ENCODE measurements at regions not wholly inside any gene's neighbourhood (a gene's known extent, or its start where the extent isn't known, plus 50 kb on each side); places are given as distances from the start of the nearest gene placed in this dataset.
A peak's percentile ranks its signal among the peaks of the same experiment; 100 is the strongest.

GRCh38 chr12:131521326-131521725, 189.6 kb upstream of the SFSWAP start:
- H3K4me3 Mint-ChIP-seq (ENCODE audit: unreplicated experiment), result no peak overlapping the region
- no peaks in the 10 kb centered on the region for H3K27me3 Mint-ChIP-seq (ENCODE audit: unreplicated experiment)
- no peak for TF ChIP-seq CTCF (IDR thresholded peaks at IDR 0.05)
- no peak for DNase-seq (ENCODE audit: extremely low spot score, unreplicated experiment)
- H3K27ac Mint-ChIP-seq (ENCODE audit: unreplicated experiment), result no peak overlapping the region
- no peaks in the 10 kb centered on the region for H3K4me1 Mint-ChIP-seq (ENCODE audit: unreplicated experiment)
- H3K9me3 Mint-ChIP-seq (ENCODE audit: unreplicated experiment), result peaks cover 3% of the 10 kb centered on the region
- no peaks in the 10 kb centered on the region for H3K36me3 Mint-ChIP-seq (ENCODE audit: unreplicated experiment)

GRCh38 chr12:131525795-131526508, 184.9 kb upstream of the SFSWAP start:
- Mint-ChIP-seq H3K36me3 (ENCODE audit: unreplicated experiment) (no peaks in the 10 kb centered on the region), H3K27ac (ENCODE audit: unreplicated experiment) (no peak overlapping the region), H3K27me3 (ENCODE audit: unreplicated experiment) (no peaks in the 10 kb centered on the region), H3K4me1 (ENCODE audit: unreplicated experiment) (no peaks in the 10 kb centered on the region), H3K9me3 (ENCODE audit: unreplicated experiment) (peaks cover 3% of the 10 kb centered on the region), H3K4me3 (ENCODE audit: unreplicated experiment) (no peak overlapping the region)
- no peak for TF ChIP-seq CTCF (IDR thresholded peaks at IDR 0.05)
- DNase-seq (ENCODE audit: extremely low spot score, unreplicated experiment), result peak; percentile 80

- H3K36me3 Mint-ChIP-seq (ENCODE audit: unreplicated experiment), result no peaks in the 10 kb centered on the region
- no peaks in the 10 kb centered on the region for H3K4me1 Mint-ChIP-seq (ENCODE audit: unreplicated experiment)
- no peaks in the 10 kb centered on the region for H3K27me3 Mint-ChIP-seq (ENCODE audit: unreplicated experiment)
- H3K27ac Mint-ChIP-seq (ENCODE audit: unreplicated experiment), result no peak overlapping the region
- DNase-seq (ENCODE audit: extremely low spot score, unreplicated experiment), result no peak
- H3K9me3 Mint-ChIP-seq (ENCODE audit: unreplicated experiment), result peaks cover 3% of the 10 kb centered on the region
- TF ChIP-seq CTCF (IDR thresholded peaks at IDR 0.05), result no peak
- no peak overlapping the region for H3K4me3 Mint-ChIP-seq (ENCODE audit: unreplicated experiment)
Measured at GRCh38 chr12:131527092-131527491, 183.8 kb upstream of the SFSWAP start.

GRCh38 chr12:131527736-131528135, 183.2 kb upstream of the SFSWAP start:
- Mint-ChIP-seq H3K9me3 (ENCODE audit: unreplicated experiment) (peaks cover 3% of the 10 kb centered on the region), H3K4me1 (ENCODE audit: unreplicated experiment) (no peaks in the 10 kb centered on the region)
- no peak for TF ChIP-seq CTCF (IDR thresholded peaks at IDR 0.05)

GRCh38 chr12:131528144-131528543, 182.7 kb upstream of the SFSWAP start:
- H3K36me3 Mint-ChIP-seq (ENCODE audit: unreplicated experiment), result no peaks in the 10 kb centered on the region
- no peaks in the 10 kb centered on the region for H3K27me3 Mint-ChIP-seq (ENCODE audit: unreplicated experiment)
- TF ChIP-seq CTCF (IDR thresholded peaks at IDR 0.05), result no peak
- H3K9me3 Mint-ChIP-seq (ENCODE audit: unreplicated experiment), result peaks cover 3% of the 10 kb centered on the region
- H3K4me1 Mint-ChIP-seq (ENCODE audit: unreplicated experiment), result no peaks in the 10 kb centered on the region
- DNase-seq (ENCODE audit: extremely low spot score, unreplicated experiment), result no peak
- no peak overlapping the region for H3K4me3 Mint-ChIP-seq (ENCODE audit: unreplicated experiment)
- H3K27ac Mint-ChIP-seq (ENCODE audit: unreplicated experiment), result no peak overlapping the region

More at GRCh38 chr12:131527736-131528135, 183.2 kb upstream of the SFSWAP start:
- Mint-ChIP-seq H3K27ac (ENCODE audit: unreplicated experiment) (no peak overlapping the region), H3K4me3 (ENCODE audit: unreplicated experiment) (no peak overlapping the region), H3K36me3 (ENCODE audit: unreplicated experiment) (no peaks in the 10 kb centered on the region), H3K27me3 (ENCODE audit: unreplicated experiment) (no peaks in the 10 kb centered on the region)
- DNase-seq (ENCODE audit: extremely low spot score, unreplicated experiment), result no peak
